ENCODE measurements at regions not wholly inside any gene's neighbourhood (a gene's known extent, or its start where the extent isn't known, plus 50 kb on each side); places are given as distances from the start of the nearest gene placed in this dataset.

GRCh38 chr3:101141135-101141534, 147.9 kb upstream of the ABI3BP start:
- no peak overlapping the region for H3K9ac ChIP-seq (ENCODE audit: low read length)
- no peaks in the 10 kb centered on the region for H3K4me1 ChIP-seq (ENCODE audit: low read length)
- no peaks in the 10 kb centered on the region for H3K9me2 ChIP-seq (replicated peaks; ENCODE audit: insufficient read depth, low read length)

GRCh38 chr3:101138817-101139216, 145.6 kb upstream of the ABI3BP start:
- no peak overlapping the region for H3K27ac ChIP-seq (ENCODE audit: low read length)
- no peak overlapping the region for H3K4me3 ChIP-seq (ENCODE audit: low read length)
- TF ChIP-seq EZH2phosphoT487 (IDR thresholded peaks at IDR 0.05; ENCODE audit: low read length) (no peak), EZH2 (optimal IDR thresholded peaks at IDR 0.05; ENCODE audit: low read depth, low read length) (no peak), CTCF (IDR thresholded peaks at IDR 0.05; ENCODE audit: low read length) (no peak)
- no peaks in the 10 kb centered on the region for H3K79me2 ChIP-seq (ENCODE audit: low read length)
- no peak overlapping the region for H3K9ac ChIP-seq (ENCODE audit: low read length)
- no peaks in the 10 kb centered on the region for H4K20me1 ChIP-seq (ENCODE audit: insufficient read depth, low read length)
- H3K36me3 ChIP-seq (replicated peaks; ENCODE audit: insufficient read depth, low read length) = no peaks in the 10 kb centered on the region
- no peak overlapping the region for H3K4me2 ChIP-seq (ENCODE audit: low read depth, low read length)
- H3K27me3 ChIP-seq (replicated peaks; ENCODE audit: insufficient read depth, low read length) = no peaks in the 10 kb centered on the region
- no peak overlapping the region for H2AFZ ChIP-seq (ENCODE audit: low read length)
- DNase-seq = no peak
- peaks cover 10% of the 10 kb centered on the region for H3F3A ChIP-seq (ENCODE audit: insufficient read depth, low read length)
- H3K4me1 ChIP-seq (ENCODE audit: low read length) = peaks cover 14% of the 10 kb centered on the region
- H3K9me3 ChIP-seq (replicated peaks; ENCODE audit: insufficient read depth, low read length) = no peaks in the 10 kb centered on the region
- H3K9me2 ChIP-seq (replicated peaks; ENCODE audit: insufficient read depth, low read length) = no peaks in the 10 kb centered on the region

More at GRCh38 chr3:101141135-101141534, 147.9 kb upstream of the ABI3BP start:
- no peak for DNase-seq
- Histone ChIP-seq H3F3A (ENCODE audit: insufficient read depth, low read length) (no peaks in the 10 kb centered on the region), H3K4me3 (ENCODE audit: low read length) (no peak overlapping the region), H2AFZ (ENCODE audit: low read length) (no peak overlapping the region), H4K20me1 (ENCODE audit: insufficient read depth, low read length) (no peaks in the 10 kb centered on the region), H3K79me2 (ENCODE audit: low read length) (no peaks in the 10 kb centered on the region), H3K36me3 (replicated peaks; ENCODE audit: insufficient read depth, low read length) (no peaks in the 10 kb centered on the region), H3K4me2 (ENCODE audit: low read depth, low read length) (no peak overlapping the region), H3K27ac (ENCODE audit: low read length) (no peak overlapping the region), H3K27me3 (replicated peaks; ENCODE audit: insufficient read depth, low read length) (no peaks in the 10 kb centered on the region), H3K9me3 (replicated peaks; ENCODE audit: insufficient read depth, low read length) (no peaks in the 10 kb centered on the region)
- no peak for TF ChIP-seq EZH2 (optimal IDR thresholded peaks at IDR 0.05; ENCODE audit: low read depth, low read length)
- TF ChIP-seq CTCF (IDR thresholded peaks at IDR 0.05; ENCODE audit: low read length) = no peak
- no peak for TF ChIP-seq EZH2phosphoT487 (IDR thresholded peaks at IDR 0.05; ENCODE audit: low read length)

GRCh38 chr3:101134331-101134730, 141.1 kb upstream of the ABI3BP start:
- DNase-seq = peak; percentile 44
- TF ChIP-seq EZH2 (optimal IDR thresholded peaks at IDR 0.05; ENCODE audit: low read depth, low read length) = no peak
- TF ChIP-seq CTCF (IDR thresholded peaks at IDR 0.05; ENCODE audit: low read length) = no peak
- TF ChIP-seq EZH2phosphoT487 (IDR thresholded peaks at IDR 0.05; ENCODE audit: low read length) = no peak
- Histone ChIP-seq H3K27ac (ENCODE audit: low read length) (peak overlapping the region; percentile 61; the same call in 1 of the 2 replicates), H3K36me3 (replicated peaks; ENCODE audit: insufficient read depth, low read length) (no peaks in the 10 kb centered on the region), H3K9ac (ENCODE audit: low read length) (no peak overlapping the region), H4K20me1 (ENCODE audit: insufficient read depth, low read length) (no peaks in the 10 kb centered on the region), H3K4me2 (ENCODE audit: low read depth, low read length) (peak overlapping the region; percentile 57), H2AFZ (ENCODE audit: low read length) (no peak overlapping the region), H3K79me2 (ENCODE audit: low read length) (no peaks in the 10 kb centered on the region), H3K9me3 (replicated peaks; ENCODE audit: insufficient read depth, low read length) (no peaks in the 10 kb centered on the region), H3K4me1 (ENCODE audit: low read length) (peaks cover 24% of the 10 kb centered on the region), H3F3A (ENCODE audit: insufficient read depth, low read length) (peaks cover 22% of the 10 kb centered on the region), H3K9me2 (replicated peaks; ENCODE audit: insufficient read depth, low read length) (no peaks in the 10 kb centered on the region), H3K4me3 (ENCODE audit: low read length) (no peak overlapping the region), H3K27me3 (replicated peaks; ENCODE audit: insufficient read depth, low read length) (no peaks in the 10 kb centered on the region; the same call in 1 of the 2 replicates)

Measured in MM.1S (cell line).